DMS53 (cell line): ENCODE measurements at regions not wholly inside any gene's neighbourhood (a gene's known extent, or its start where the extent isn't known, plus 50 kb on each side); places are given as distances from the start of the nearest gene placed in this dataset.
A peak's percentile ranks its signal among the peaks of the same experiment; 100 is the strongest.
"Not testable (repeated sequence)": the region's sequence is repeated elsewhere in the genome, so short reads cannot be mapped to it uniquely, and the experiment has no call there.

ENCODE experiments used
- DNase-seq: peaks from one replicate; lab custom pipeline; 2025; lab: John Stamatoyannopoulos, UW

- DNase-seq, result peak; percentile 55
These were observed 155.0 kb upstream of the JARID2 start for GRCh38 chr6:15090745-15091384.

- no peak for DNase-seq
These were observed 148.7 kb upstream of the JARID2 start for GRCh38 chr6:15096894-15097837.

- DNase-seq, result no peak
These were observed 144.7 kb upstream of the JARID2 start for GRCh38 chr6:15101130-15101529.

- no peak for DNase-seq
These were observed 143.6 kb upstream of the JARID2 start for GRCh38 chr6:15102241-15102640.

GRCh38 chr6:15106958-15107643 lies 138.8 kb upstream of the JARID2 start:
- no peak for DNase-seq

- no peak for DNase-seq
These were observed 138.1 kb upstream of the JARID2 start for GRCh38 chr6:15107644-15108382.

GRCh38 chr6:15108383-15108715 lies 137.5 kb upstream of the JARID2 start:
- no peak for DNase-seq

GRCh38 chr6:15109338-15110090 lies 136.4 kb upstream of the JARID2 start:
- no peak for DNase-seq

- no peak for DNase-seq
These were observed 135.0 kb upstream of the JARID2 start for GRCh38 chr6:15110726-15111354.

GRCh38 chr6:15111576-15111975 lies 134.3 kb upstream of the JARID2 start:
- not testable (repeated sequence) for DNase-seq

GRCh38 chr6:15113587-15113986 lies 132.3 kb upstream of the JARID2 start:
- DNase-seq, result no peak

GRCh38 chr6:15114061-15114460 lies 131.8 kb upstream of the JARID2 start:
- DNase-seq, result no peak

- no peak for DNase-seq
These were observed 129.0 kb upstream of the JARID2 start for GRCh38 chr6:15116889-15117288.

- no peak for DNase-seq
These were observed 124.4 kb upstream of the JARID2 start for GRCh38 chr6:15121443-15121842.

GRCh38 chr6:15121977-15122550 lies 123.8 kb upstream of the JARID2 start:
- DNase-seq, result no peak

- no peak for DNase-seq
These were observed 116.0 kb upstream of the JARID2 start for GRCh38 chr6:15129887-15130286.

GRCh38 chr6:15131234-15131633 lies 114.6 kb upstream of the JARID2 start:
- DNase-seq, result no peak

GRCh38 chr6:15131651-15132061 lies 114.2 kb upstream of the JARID2 start:
- DNase-seq, result no peak

GRCh38 chr6:15132167-15132566 lies 113.7 kb upstream of the JARID2 start:
- no peak for DNase-seq

- DNase-seq, result peak; percentile 94
These were observed 112.8 kb upstream of the JARID2 start for GRCh38 chr6:15132854-15133670.
